ENCODE measurements at regions not wholly inside any gene's neighbourhood (a gene's known extent, or its start where the extent isn't known, plus 50 kb on each side); places are given as distances from the start of the nearest gene placed in this dataset.

DNA sequence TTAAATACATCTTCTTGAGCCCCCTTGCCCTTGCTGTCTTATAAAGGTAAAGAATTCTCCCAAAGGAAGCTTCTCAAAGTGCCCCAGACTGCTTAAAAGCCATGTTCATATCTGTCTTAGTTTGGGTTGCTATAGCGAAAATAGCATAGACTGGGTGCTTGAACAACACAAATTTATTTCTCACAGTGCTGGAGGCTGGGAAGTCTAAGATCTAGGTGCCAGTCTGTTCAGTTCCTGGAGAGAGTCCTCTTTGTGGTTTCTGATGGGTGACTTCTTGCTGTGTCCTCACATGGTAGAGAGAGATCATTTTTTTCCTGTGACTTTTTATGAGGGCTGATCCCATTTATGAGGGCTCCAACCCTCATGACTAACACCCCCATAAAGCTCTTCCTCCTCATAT lies 486.7 kb upstream of the ADAMTS16 start:
- no peak for TF ChIP-seq CTCF (IDR thresholded peaks at IDR 0.05)
- Mint-ChIP-seq H3K27ac (no peak overlapping the region), H3K36me3 (ENCODE audit: low read depth) (no peaks in the 10 kb centered on the region), H3K27me3 (no peaks in the 10 kb centered on the region), H3K4me3 (no peak overlapping the region), H3K9me3 (peaks cover 3% of the 10 kb centered on the region), H3K4me1 (ENCODE audit: low read depth) (no peaks in the 10 kb centered on the region)
- no peak for ATAC-seq
- intact Hi-C loops (cut with micrococcal nuclease), result no loop called here
- CTCF ChIA-PET, result no interaction called here
- POLR2A ChIA-PET, result interaction anchor here (0.6 to 0.7 kb wide), 2 partner anchors 518 to 1577 kb away, joined by 3 to 8 read pairs; no protein-coding TSS in a partner anchor
- DNase-seq, result no peak

DNA sequence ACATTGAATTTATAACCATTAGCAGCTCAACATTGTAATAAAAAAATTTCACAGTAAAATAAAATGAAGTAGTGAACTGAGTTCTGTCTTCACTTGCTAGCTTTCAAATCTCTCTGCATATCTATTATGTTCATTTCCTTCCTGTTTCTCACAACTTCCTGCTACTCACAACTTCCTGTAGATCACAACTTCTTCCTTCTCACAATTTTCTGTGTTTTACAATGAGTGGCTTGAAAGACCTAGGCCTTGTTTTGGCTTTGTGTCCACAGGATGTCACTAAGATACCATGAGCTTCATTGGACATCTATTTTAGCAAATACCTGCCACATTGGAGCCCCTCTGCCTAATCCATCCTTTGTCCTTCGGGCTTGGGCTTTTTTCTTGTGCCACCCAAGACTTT lies 480.3 kb upstream of the ADAMTS16 start:
- H3K27ac Mint-ChIP-seq, result no peak overlapping the region
- ATAC-seq (no peak), DNase-seq (no peak)
- no peak for TF ChIP-seq CTCF (IDR thresholded peaks at IDR 0.05)
- ChIA-PET POLR2A (no interaction called here), CTCF (no interaction called here)
- intact Hi-C loops (cut with micrococcal nuclease), result no loop called here
- no peaks in the 10 kb centered on the region for H3K4me1 Mint-ChIP-seq (ENCODE audit: low read depth)
- H3K4me3 Mint-ChIP-seq, result no peak overlapping the region
- no peaks in the 10 kb centered on the region for H3K27me3 Mint-ChIP-seq
- H3K36me3 Mint-ChIP-seq (ENCODE audit: low read depth), result no peaks in the 10 kb centered on the region
- peaks cover 5% of the 10 kb centered on the region for H3K9me3 Mint-ChIP-seq

GRCh38 chr5:4661326-4661725 lies 478.8 kb upstream of the ADAMTS16 start:
- intact Hi-C loops (cut with micrococcal nuclease), result no loop called here
- no peak overlapping the region for H3K4me3 Mint-ChIP-seq
- H3K27me3 Mint-ChIP-seq, result no peaks in the 10 kb centered on the region
- H3K27ac Mint-ChIP-seq, result no peak overlapping the region
- H3K9me3 Mint-ChIP-seq, result peaks cover 4% of the 10 kb centered on the region
- TF ChIP-seq CTCF (IDR thresholded peaks at IDR 0.05), result no peak
- ChIA-PET POLR2A (no interaction called here), CTCF (no interaction called here)
- ATAC-seq, result no peak
- no peak for DNase-seq
- no peaks in the 10 kb centered on the region for H3K36me3 Mint-ChIP-seq (ENCODE audit: low read depth)
- H3K4me1 Mint-ChIP-seq (ENCODE audit: low read depth), result no peaks in the 10 kb centered on the region

DNA sequence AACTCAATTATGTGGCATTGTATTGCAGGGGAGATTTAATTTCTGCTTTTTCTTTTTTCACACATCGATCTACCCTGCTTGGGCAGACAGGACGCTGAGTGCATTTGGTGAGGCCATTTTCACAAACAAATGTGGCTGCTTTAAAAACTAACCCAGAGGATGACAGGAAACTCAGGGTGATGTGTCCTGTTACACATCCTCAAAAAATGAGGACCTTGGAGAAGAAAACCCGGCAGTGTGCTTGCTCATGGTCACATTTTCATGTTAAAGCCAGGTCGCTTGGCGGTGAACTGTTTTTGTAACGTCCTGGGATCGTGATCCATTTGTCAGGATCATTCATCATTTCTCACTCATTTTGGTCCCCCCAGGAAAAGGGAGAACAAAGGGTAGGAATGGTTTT lies 478.3 kb upstream of the ADAMTS16 start:
- no peak for TF ChIP-seq CTCF (IDR thresholded peaks at IDR 0.05)
- H3K4me1 Mint-ChIP-seq (ENCODE audit: low read depth), result no peaks in the 10 kb centered on the region
- no peak overlapping the region for H3K4me3 Mint-ChIP-seq
- H3K27ac Mint-ChIP-seq, result no peak overlapping the region
- H3K36me3 Mint-ChIP-seq (ENCODE audit: low read depth), result no peaks in the 10 kb centered on the region
- peaks cover 2% of the 10 kb centered on the region for H3K9me3 Mint-ChIP-seq
- H3K27me3 Mint-ChIP-seq, result no peaks in the 10 kb centered on the region
- no peak for ATAC-seq
- no peak for DNase-seq
- intact Hi-C loops (cut with micrococcal nuclease), result no loop called here
- ChIA-PET POLR2A (no interaction called here), CTCF (no interaction called here)

GRCh38 chr5:4662756-4663155 lies 477.4 kb upstream of the ADAMTS16 start:
- ChIA-PET CTCF (no interaction called here), POLR2A (no interaction called here)
- DNase-seq (no peak), ATAC-seq (no peak)
- H3K9me3 Mint-ChIP-seq, result peaks cover 2% of the 10 kb centered on the region
- H3K36me3 Mint-ChIP-seq (ENCODE audit: low read depth), result no peaks in the 10 kb centered on the region
- intact Hi-C loops (cut with micrococcal nuclease), result no loop called here
- H3K4me1 Mint-ChIP-seq (ENCODE audit: low read depth), result no peaks in the 10 kb centered on the region
- H3K27ac Mint-ChIP-seq, result no peak overlapping the region
- H3K4me3 Mint-ChIP-seq, result no peak overlapping the region
- no peaks in the 10 kb centered on the region for H3K27me3 Mint-ChIP-seq
- TF ChIP-seq CTCF (IDR thresholded peaks at IDR 0.05), result no peak
